ENCODE measurements at regions not wholly inside any gene's neighbourhood (a gene's known extent, or its start where the extent isn't known, plus 50 kb on each side); places are given as distances from the start of the nearest gene placed in this dataset.
A peak's percentile ranks its signal among the peaks of the same experiment; 100 is the strongest.

DNA sequence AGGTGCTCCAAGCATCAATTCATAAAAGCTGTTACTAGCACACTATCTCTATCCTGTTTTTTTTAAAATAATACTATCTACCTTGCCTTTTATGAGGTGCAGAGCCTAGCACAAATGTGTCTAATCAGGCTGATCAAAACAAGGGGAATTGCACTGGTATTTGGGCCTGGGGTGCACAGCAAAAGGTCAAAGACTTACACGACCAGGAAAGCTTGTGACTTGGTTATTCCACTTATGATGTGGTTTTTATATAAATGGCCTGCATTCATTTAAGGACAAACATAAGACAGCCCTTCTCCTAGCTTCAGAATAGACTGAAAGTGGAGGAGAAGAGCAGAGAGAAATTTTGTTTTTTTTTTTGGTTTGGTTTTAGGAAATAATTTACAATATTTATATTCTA is 98.4 kb upstream of the SGIP1 start:
- Histone ChIP-seq H3K4me3 (no peak overlapping the region), H3K27ac (no peak overlapping the region), H3K36me3 (no peaks in the 10 kb centered on the region), H3K27me3 (replicated peaks; ENCODE audit: insufficient read depth) (no peaks in the 10 kb centered on the region), H3K9me3 (no peaks in the 10 kb centered on the region), H3K4me1 (replicated peaks) (no peaks in the 10 kb centered on the region)
- TF ChIP-seq CTCF (IDR thresholded peaks at IDR 0.05) (no peak), POLR2AphosphoS5 (IDR thresholded peaks at IDR 0.05) (no peak)
- no peak for DNase-seq (ENCODE audit: low spot score)
- 48% methylated on average over 1 of the region's 1 CpG for WGBS
- intact Hi-C loops (cut with DNase I) = no loop called here

- 80% methylated on average over 4 of the region's 4 CpGs for WGBS
- DNase-seq (ENCODE audit: low spot score) = no peak
- TF ChIP-seq POLR2A (IDR thresholded peaks at IDR 0.05) = no peak
- TF ChIP-seq POLR2AphosphoS5 (IDR thresholded peaks at IDR 0.05) = no peak
- TF ChIP-seq CTCF (IDR thresholded peaks at IDR 0.05) = peak in 2 of 4 experiments; percentile 17 to 27
- Histone ChIP-seq H3K4me3 (no peak overlapping the region), H3K4me1 (replicated peaks) (no peaks in the 10 kb centered on the region), H3K27ac (no peak overlapping the region), H3K27me3 (replicated peaks; ENCODE audit: insufficient read depth) (no peaks in the 10 kb centered on the region), H3K36me3 (no peaks in the 10 kb centered on the region), H3K9me3 (no peaks in the 10 kb centered on the region)
- intact Hi-C loops (cut with DNase I) = no loop called here
These were observed 97.4 kb upstream of the SGIP1 start for GRCh38 chr1:66436378-66437135.

DNA sequence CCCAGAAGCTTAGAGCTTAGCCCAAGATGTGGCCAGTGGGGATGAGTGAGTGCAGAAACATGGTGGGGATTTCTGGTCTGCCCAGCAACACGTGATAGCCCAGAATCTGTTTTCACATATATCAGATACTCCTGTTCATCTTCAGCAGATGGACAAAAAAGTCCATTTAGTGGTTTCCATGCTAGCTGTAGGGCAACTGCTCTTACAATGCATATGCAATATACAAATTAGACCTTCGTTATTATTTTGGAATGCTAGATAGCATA is 96.9 kb upstream of the SGIP1 start:
- H3K27ac ChIP-seq = no peak overlapping the region

DNA sequence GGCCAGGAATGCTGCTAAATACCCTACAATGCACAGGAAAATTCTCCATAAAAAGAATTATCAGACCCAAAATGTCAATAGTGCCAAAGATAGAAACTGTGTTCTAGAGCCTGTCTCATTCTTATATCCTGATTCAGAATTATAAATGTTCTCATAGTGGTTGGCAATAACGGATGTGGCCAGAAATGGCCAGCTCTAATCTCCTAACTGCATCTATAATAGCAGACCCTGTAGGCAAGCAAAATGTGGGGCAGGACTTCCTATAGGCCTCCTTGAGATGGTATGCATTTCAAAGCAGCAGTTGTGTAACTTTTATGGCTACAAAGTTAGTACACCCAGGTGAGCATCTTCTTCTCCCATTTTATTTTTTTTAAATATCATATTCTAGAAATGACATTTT is 95.9 kb upstream of the SGIP1 start:
- WGBS = 82% methylated on average over 1 of the region's 1 CpG
- no peak for DNase-seq (ENCODE audit: low spot score)
- no peaks in the 10 kb centered on the region for H3K27me3 ChIP-seq (replicated peaks; ENCODE audit: insufficient read depth)
- TF ChIP-seq POLR2A (IDR thresholded peaks at IDR 0.05) = no peak
- TF ChIP-seq POLR2AphosphoS5 (IDR thresholded peaks at IDR 0.05) = no peak
- TF ChIP-seq CTCF (IDR thresholded peaks at IDR 0.05) = no peak
- no peaks in the 10 kb centered on the region for H3K36me3 ChIP-seq
- intact Hi-C loops (cut with DNase I) = no loop called here
- no peak overlapping the region for H3K27ac ChIP-seq
- no peak overlapping the region for H3K4me3 ChIP-seq
- H3K9me3 ChIP-seq = no peaks in the 10 kb centered on the region
- no peaks in the 10 kb centered on the region for H3K4me1 ChIP-seq (replicated peaks)

More for the DNA sequence above, 96.9 kb upstream of the SGIP1 start:
- DNase-seq (ENCODE audit: low spot score) = no peak
- H3K36me3 ChIP-seq = no peaks in the 10 kb centered on the region
- 91% methylated on average over 2 of the region's 2 CpGs for WGBS
- intact Hi-C loops (cut with DNase I) = no loop called here
- H3K27me3 ChIP-seq (replicated peaks; ENCODE audit: insufficient read depth) = no peaks in the 10 kb centered on the region
- no peak overlapping the region for H3K4me3 ChIP-seq
- H3K9me3 ChIP-seq = no peaks in the 10 kb centered on the region
- TF ChIP-seq POLR2AphosphoS5 (IDR thresholded peaks at IDR 0.05) = no peak
- TF ChIP-seq POLR2A (IDR thresholded peaks at IDR 0.05) = no peak
- TF ChIP-seq CTCF (IDR thresholded peaks at IDR 0.05) = no peak
- H3K4me1 ChIP-seq (replicated peaks) = no peaks in the 10 kb centered on the region

DNA sequence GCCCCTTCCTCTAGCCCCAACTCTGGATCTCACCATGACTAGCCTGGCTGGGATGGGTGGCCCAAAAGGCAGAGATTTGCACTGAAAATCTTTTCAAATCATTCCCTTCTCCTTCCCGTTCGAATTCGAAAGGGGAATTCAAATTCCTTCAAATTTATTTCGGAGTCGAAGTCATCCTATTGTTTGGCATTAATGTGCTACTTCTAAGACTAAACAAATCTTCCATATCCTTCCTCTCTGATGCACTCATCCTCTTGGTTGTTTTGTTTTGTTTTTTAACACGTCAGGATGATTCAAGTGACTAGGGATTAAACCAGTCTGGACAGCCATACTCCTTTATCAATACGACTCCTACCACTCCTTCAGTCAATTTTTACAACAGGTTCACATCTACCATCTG is 95.5 kb upstream of the SGIP1 start:
- intact Hi-C loops (cut with DNase I) = no loop called here
- no peaks in the 10 kb centered on the region for H3K4me1 ChIP-seq (replicated peaks)
- no peak overlapping the region for H3K4me3 ChIP-seq
- no peaks in the 10 kb centered on the region for H3K9me3 ChIP-seq
- no peaks in the 10 kb centered on the region for H3K36me3 ChIP-seq
- no peak for DNase-seq (ENCODE audit: low spot score)
- no peak overlapping the region for H3K27ac ChIP-seq
- WGBS = 90% methylated on average over 7 of the region's 7 CpGs
- H3K27me3 ChIP-seq (replicated peaks; ENCODE audit: insufficient read depth) = no peaks in the 10 kb centered on the region
- TF ChIP-seq POLR2A (IDR thresholded peaks at IDR 0.05) (no peak), POLR2AphosphoS5 (IDR thresholded peaks at IDR 0.05) (no peak)
